ENCODE measurements at regions not wholly inside any gene's neighbourhood (a gene's known extent, or its start where the extent isn't known, plus 50 kb on each side); places are given as distances from the start of the nearest gene placed in this dataset.

GRCh38 chr1:87937831-87938395 is 609.2 kb downstream of the LMO4 start:
- TF ChIP-seq CTCF (IDR thresholded peaks at IDR 0.05; ENCODE audit: insufficient read depth, low read length), result no peak
- no peak for TF ChIP-seq POLR2AphosphoS5 (IDR thresholded peaks at IDR 0.05; ENCODE audit: low read depth)
- no peak for TF ChIP-seq SPI1 (IDR thresholded peaks at IDR 0.05; ENCODE audit: borderline replicate concordance, low read depth)
- no peak for TF ChIP-seq REST (IDR thresholded peaks at IDR 0.05; ENCODE audit: insufficient replicate concordance, low read depth)
- no peak for TF ChIP-seq GABPA (IDR thresholded peaks at IDR 0.05; ENCODE audit: low read depth)

All from HL-60 (cell line).